WTC11 (cell line): ENCODE measurements at regions not wholly inside any gene's neighbourhood (a gene's known extent, or its start where the extent isn't known, plus 50 kb on each side); places are given as distances from the start of the nearest gene placed in this dataset.

Source experiments
- ATAC-seq: fragments of 200-7000 bp; cut with Tn5 transposase; 2 replicates; pipeline ENCODE4 v1.10.0; 2021; ENCODE audit warnings: mild to moderate bottlenecking, moderate library complexity
- CTCF ChIA-PET: fragments of 300-600 bp; sonication (Branson Sonifier 250); formaldehyde crosslinking; loops from one replicate; lab custom pipeline; 2021; ENCODE audit warnings: antibody characterized with exemption; lab: Charles Lee
- POLR2A ChIA-PET: fragments of 350-600 bp; sonication (Branson Sonifier 250); formaldehyde crosslinking; loops from one replicate; lab custom pipeline; 2021; ENCODE audit warnings: antibody characterized with exemption; lab: Charles Lee
- DNase-seq: peaks from one replicate; pipeline ENCODE4 v3.0.0; 2021; ENCODE audit warnings: low spot score
- H3K27ac Mint-ChIP-seq: 2 replicates; pipeline ENCODE4 v1.8.0; 2021; ENCODE audit warnings: mixed read lengths
- H3K27me3 Mint-ChIP-seq: 2 replicates; pipeline ENCODE4 v1.8.0; 2021; ENCODE audit warnings: low read depth, mild to moderate bottlenecking, moderate library complexity, mixed read lengths
- H3K36me3 Mint-ChIP-seq: 2 replicates; pipeline ENCODE4 v1.8.0; 2021; ENCODE audit warnings: mixed read lengths
- H3K4me1 Mint-ChIP-seq: 2 replicates; pipeline ENCODE4 v1.8.0; 2022; ENCODE audit warnings: mixed read lengths
- H3K4me3 Mint-ChIP-seq: 2 replicates; pipeline ENCODE4 v1.8.0; 2021; ENCODE audit warnings: mild to moderate bottlenecking, moderate library complexity, mixed read lengths
- H3K9me3 Mint-ChIP-seq: 2 replicates; pipeline ENCODE4 v1.8.0; 2021; ENCODE audit warnings: mixed read lengths
- ATF1 ChIP-seq: sonication (generic); formaldehyde crosslinking; IDR thresholded peaks from 2 replicates; pipeline ENCODE4 v1.8.1; 2023; ENCODE audit warnings: mild to moderate bottlenecking, moderate library complexity, missing genetic modification reagents
- ATF6 ChIP-seq: sonication (generic); formaldehyde crosslinking; IDR thresholded peaks from 2 replicates; pipeline ENCODE4 v1.8.1; 2023; ENCODE audit warnings: mild to moderate bottlenecking, missing genetic modification reagents
- CREB1 ChIP-seq: sonication (generic); formaldehyde crosslinking; IDR thresholded peaks from 2 replicates; pipeline ENCODE4 v1.8.0; 2023; ENCODE audit warnings: mild to moderate bottlenecking, missing genetic modification reagents
- CREM ChIP-seq: sonication (generic); formaldehyde crosslinking; IDR thresholded peaks from 2 replicates; pipeline ENCODE4 v1.8.1; 2022; ENCODE audit warnings: mild to moderate bottlenecking, missing genetic modification reagents, moderate library complexity
- E2F4 ChIP-seq: sonication (generic); formaldehyde crosslinking; IDR thresholded peaks from 2 replicates; pipeline ENCODE4 v1.8.1; 2022; ENCODE audit warnings: low read depth, mild to moderate bottlenecking, moderate library complexity, missing genetic modification reagents, borderline replicate concordance
- E2F5 ChIP-seq: sonication (generic); formaldehyde crosslinking; IDR thresholded peaks from 2 replicates; pipeline ENCODE4 v1.8.1; 2022; ENCODE audit warnings: mild to moderate bottlenecking, moderate library complexity, missing genetic modification reagents
- ERG ChIP-seq: fragments of 250-450 bp; sonication (Bioruptor Pico); IDR thresholded peaks from 2 replicates; pipeline ENCODE4 v1.8.0; 2021; ENCODE audit warnings: mild to moderate bottlenecking
- ESRRA ChIP-seq: sonication (generic); formaldehyde crosslinking; IDR thresholded peaks from 2 replicates; pipeline ENCODE4 v1.8.1; 2022; ENCODE audit warnings: mild to moderate bottlenecking, missing genetic modification reagents, borderline replicate concordance
- ETV6 ChIP-seq: sonication (generic); formaldehyde crosslinking; IDR thresholded peaks from 2 replicates; pipeline ENCODE4 v1.8.1; 2022; ENCODE audit warnings: mild to moderate bottlenecking, missing genetic modification reagents
- GABPB1 ChIP-seq: sonication (generic); formaldehyde crosslinking; IDR thresholded peaks from 2 replicates; pipeline ENCODE4 v1.8.1; 2023; ENCODE audit warnings: mild to moderate bottlenecking, missing genetic modification reagents
- GTF2I ChIP-seq: fragments of 250-450 bp; sonication (Bioruptor Pico); conservative IDR thresholded peaks from 2 replicates; pipeline ENCODE4 v1.4.0; 2021; ENCODE audit warnings: mild to moderate bottlenecking
- HMGXB4 ChIP-seq: sonication (generic); formaldehyde crosslinking; IDR thresholded peaks from 2 replicates; pipeline ENCODE4 v1.8.1; 2023; ENCODE audit warnings: mild to moderate bottlenecking, moderate library complexity, missing genetic modification reagents
- MAX ChIP-seq: sonication (generic); formaldehyde crosslinking; IDR thresholded peaks from 2 replicates; pipeline ENCODE4 v1.8.0; 2022; ENCODE audit warnings: mild to moderate bottlenecking, missing genetic modification reagents
- MLX ChIP-seq: sonication (generic); formaldehyde crosslinking; IDR thresholded peaks from 2 replicates; pipeline ENCODE4 v1.8.1; 2023; ENCODE audit warnings: mild to moderate bottlenecking, missing genetic modification reagents, moderate library complexity
- NFATC4 ChIP-seq: fragments of 250-450 bp; sonication (Bioruptor Pico); IDR thresholded peaks from 2 replicates; pipeline ENCODE4 v1.9.0; 2021; ENCODE audit warnings: mild to moderate bottlenecking
- NFYB ChIP-seq: sonication (generic); formaldehyde crosslinking; conservative IDR thresholded peaks from 2 replicates; pipeline ENCODE4 v1.8.0; 2022; ENCODE audit warnings: low read depth, missing genetic modification reagents
- NR2C2 ChIP-seq: sonication (generic); formaldehyde crosslinking; IDR thresholded peaks from 2 replicates; pipeline ENCODE4 v1.8.0; 2022; ENCODE audit warnings: mild to moderate bottlenecking, missing genetic modification reagents
- TEAD1 ChIP-seq: sonication (generic); formaldehyde crosslinking; IDR thresholded peaks from 2 replicates; pipeline ENCODE4 v1.8.0; 2022; ENCODE audit warnings: mild to moderate bottlenecking, missing genetic modification reagents
- TP53 ChIP-seq: sonication (generic); formaldehyde crosslinking; IDR thresholded peaks from 2 replicates; pipeline ENCODE4 v1.8.1; 2023; ENCODE audit warnings: mild to moderate bottlenecking, missing genetic modification reagents
- ZNF138 ChIP-seq: sonication (generic); formaldehyde crosslinking; conservative IDR thresholded peaks from 2 replicates; pipeline ENCODE4 v1.8.1; 2022; ENCODE audit warnings: mild to moderate bottlenecking, moderate library complexity, missing genetic modification reagents
- ZNF263 ChIP-seq: sonication (generic); formaldehyde crosslinking; IDR thresholded peaks from 2 replicates; pipeline ENCODE4 v1.8.1; 2022; ENCODE audit warnings: low read depth, mild to moderate bottlenecking, moderate library complexity, missing genetic modification reagents
- ZNF281 ChIP-seq: sonication (generic); formaldehyde crosslinking; IDR thresholded peaks from 2 replicates; pipeline ENCODE4 v1.8.0; 2023; ENCODE audit warnings: mild to moderate bottlenecking, missing genetic modification reagents
- ZNF317 ChIP-seq: sonication (generic); formaldehyde crosslinking; IDR thresholded peaks from 2 replicates; pipeline ENCODE4 v1.8.1; 2023; ENCODE audit warnings: low read depth, mild to moderate bottlenecking, moderate library complexity, missing genetic modification reagents, borderline replicate concordance
- ZNF423 ChIP-seq: fragments of 250-450 bp; sonication (Bioruptor Pico); IDR thresholded peaks from 2 replicates; pipeline ENCODE4 v2.1.2; 2022; ENCODE audit warnings: mild to moderate bottlenecking, moderate library complexity
- ZNF512 ChIP-seq: sonication (generic); formaldehyde crosslinking; IDR thresholded peaks from 2 replicates; pipeline ENCODE4 v1.8.1; 2022; ENCODE audit warnings: missing genetic modification reagents, borderline replicate concordance

GRCh38 chr21:14817311-14817710 is 247.5 kb downstream of the NRIP1 start (continued):
- TF ChIP-seq ETV6 (CRISPR knock-in tag) (no peak), TEAD1 (CRISPR knock-in tag) (no peak), TP53 (CRISPR knock-in tag) (no peak), CREM (no peak), ZNF138 (CRISPR knock-in tag) (no peak), GABPB1 (CRISPR knock-in tag) (no peak), HMGXB4 (CRISPR knock-in tag) (no peak), ESRRA (CRISPR knock-in tag) (no peak), CREB1 (CRISPR knock-in tag) (no peak), ATF6 (no peak), E2F4 (CRISPR knock-in tag) (no peak), ZNF423 (CRISPR knock-in tag) (no peak)

GRCh38 chr21:14814991-14815390 is 249.8 kb downstream of the NRIP1 start:
- Mint-ChIP-seq H3K27me3 (no peaks in the 10 kb centered on the region), H3K4me3 (no peak overlapping the region), H3K9me3 (peaks cover 23% of the 10 kb centered on the region), H3K4me1 (peaks cover 5% of the 10 kb centered on the region), H3K27ac (no peak overlapping the region), H3K36me3 (peaks cover 16% of the 10 kb centered on the region)
- ChIA-PET POLR2A (no interaction called here), CTCF (no interaction called here)
- DNase-seq (no peak), ATAC-seq (no peak)
- TF ChIP-seq ATF1 (CRISPR knock-in tag) (no peak), ERG (CRISPR knock-in tag) (no peak), MLX (CRISPR knock-in tag) (no peak), GTF2I (CRISPR knock-in tag) (no peak), ZNF317 (CRISPR knock-in tag) (no peak), ZNF281 (no peak), NFYB (CRISPR knock-in tag) (no peak), MAX (no peak), ZNF263 (CRISPR knock-in tag) (no peak), ETV6 (CRISPR knock-in tag) (no peak), ZNF512 (CRISPR knock-in tag) (no peak), E2F5 (CRISPR knock-in tag) (no peak), NR2C2 (CRISPR knock-in tag) (no peak), NFATC4 (CRISPR knock-in tag) (no peak)
